ENCODE measurements at regions not wholly inside any gene's neighbourhood (a gene's known extent, or its start where the extent isn't known, plus 50 kb on each side); places are given as distances from the start of the nearest gene placed in this dataset.

DNA sequence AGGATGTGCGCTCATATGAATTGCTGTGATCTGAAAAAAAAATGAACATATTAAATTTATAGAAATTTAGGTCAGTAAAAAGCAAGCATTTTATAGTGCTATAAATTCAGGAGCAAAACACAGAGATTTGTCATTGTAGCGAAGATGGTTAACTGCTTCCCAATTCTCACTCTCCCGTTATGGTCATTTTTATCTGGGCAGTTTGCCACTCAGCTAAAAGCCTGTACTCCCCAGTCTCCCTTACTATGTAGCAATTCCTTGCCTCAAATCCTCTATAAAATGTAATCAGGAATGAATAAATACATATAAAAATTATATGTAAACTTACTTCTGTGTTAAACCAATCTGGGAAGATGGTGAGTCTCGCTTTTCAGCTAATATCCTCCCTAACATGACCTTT, 471.5 kb downstream of the HINT1 start:
- TF ChIP-seq YY1 (IDR thresholded peaks at IDR 0.05; ENCODE audit: insufficient read depth, insufficient read length) (no peak), ZNF274 (IDR thresholded peaks at IDR 0.05; ENCODE audit: low read depth, low read length) (no peak)

Data from NT2/D1 (cell line).